Endodermal cell (in vitro differentiated cells): ENCODE measurements at regions not wholly inside any gene's neighbourhood (a gene's known extent, or its start where the extent isn't known, plus 50 kb on each side); places are given as distances from the start of the nearest gene placed in this dataset.

Source experiments
- DNase-seq: peaks from one replicate; pipeline ENCODE4 v3.0.0-alpha.2; 2017
- H3K27ac ChIP-seq: 2 replicates; pipeline ENCODE4 v1.5.1; 2013; ENCODE audit warnings: mild to moderate bottlenecking, low read depth, low read length, moderate library complexity
- H3K27me3 ChIP-seq: 2 replicates; pipeline ENCODE4 v1.6.1; 2013; ENCODE audit warnings: mild to moderate bottlenecking, low read length, moderate library complexity; ENCODE audit not compliant: insufficient read depth, control insufficient read depth, poor library complexity, severe bottlenecking
- H3K36me3 ChIP-seq: 2 replicates; pipeline ENCODE4 v1.7.0; 2013; ENCODE audit warnings: mild to moderate bottlenecking, low read length, moderate library complexity; ENCODE audit not compliant: control insufficient read depth, insufficient read depth
- H3K4me1 ChIP-seq: one replicate; pipeline ENCODE4 v1.7.0; 2013; ENCODE audit warnings: low read length; ENCODE audit not compliant: control insufficient read depth, insufficient read depth
- H3K4me3 ChIP-seq: 2 replicates; pipeline ENCODE4 v1.5.1; 2013; ENCODE audit warnings: mild to moderate bottlenecking, low read length, moderate library complexity
- H3K9ac ChIP-seq: 2 replicates; pipeline ENCODE4 v1.6.1; 2013; ENCODE audit warnings: mild to moderate bottlenecking, low read length, moderate library complexity; ENCODE audit not compliant: poor library complexity, severe bottlenecking; ENCODE audit errors: extremely low read depth
- H3K9me3 ChIP-seq: 2 replicates; pipeline ENCODE4 v1.6.1; 2013; ENCODE audit warnings: mild to moderate bottlenecking, low read length, moderate library complexity; ENCODE audit not compliant: control insufficient read depth
- H3K27ac Mint-ChIP-seq: 2 replicates; pipeline ENCODE4 v1.8.0; 2020; ENCODE audit warnings: mixed read lengths
- H3K27me3 Mint-ChIP-seq: 2 replicates; pipeline ENCODE4 v1.8.0; 2021; ENCODE audit warnings: mild to moderate bottlenecking, mixed read lengths; ENCODE audit not compliant: insufficient read depth
- H3K36me3 Mint-ChIP-seq: 2 replicates; pipeline ENCODE4 v1.8.0; 2020; ENCODE audit warnings: low read depth, mixed read lengths
- H3K4me1 Mint-ChIP-seq: 2 replicates; pipeline ENCODE4 v1.8.0; 2020; ENCODE audit warnings: mixed read lengths
- H3K4me3 Mint-ChIP-seq: 2 replicates; pipeline ENCODE4 v1.8.0; 2020; ENCODE audit warnings: mild to moderate bottlenecking, moderate library complexity, mixed read lengths
- H3K9me3 Mint-ChIP-seq: 2 replicates; pipeline ENCODE4 v1.8.0; 2020; ENCODE audit warnings: mild to moderate bottlenecking, mixed read lengths
- WGBS, 2 experiments: methylation state at CpG; one replicate each; pipeline versions ENCODE4 v1.1.5 to v1.1.7; 2013; ENCODE audit warnings: missing lambda C conversion rate in 2 of 2, mixed read lengths in 1 of 2; ENCODE audit not compliant: insufficient coverage in 1 of 2, insufficient read length in 1 of 2; 5-methylcytosine and 5-hydroxymethylcytosine counted together
- TF ChIP-seq, protein P1 (sequence below): fragments of 200-600 bp; sonication (generic); conservative IDR thresholded peaks from 2 replicates; pipeline ENCODE4 v1.5.0; 2021; ENCODE audit warnings: antibody characterized with exemption, mild to moderate bottlenecking

GRCh38 chrX:150028692-150029091, 90.4 kb upstream of the EOLA2 start:
- Histone ChIP-seq H3K4me3 (no peak overlapping the region), H3K4me1 (no peaks in the 10 kb centered on the region), H3K9me3 (no peaks in the 10 kb centered on the region), H3K27me3 (no peaks in the 10 kb centered on the region), H3K27ac (no peak overlapping the region), H3K9ac (no peak overlapping the region), H3K36me3 (no peaks in the 10 kb centered on the region)
- Mint-ChIP-seq H3K9me3 (peaks cover 39% of the 10 kb centered on the region), H3K36me3 (peaks cover 3% of the 10 kb centered on the region), H3K27ac (no peak overlapping the region), H3K27me3 (peaks cover 3% of the 10 kb centered on the region), H3K4me1 (no peaks in the 10 kb centered on the region), H3K4me3 (no peak overlapping the region)
- TF ChIP-seq, protein P1, sequence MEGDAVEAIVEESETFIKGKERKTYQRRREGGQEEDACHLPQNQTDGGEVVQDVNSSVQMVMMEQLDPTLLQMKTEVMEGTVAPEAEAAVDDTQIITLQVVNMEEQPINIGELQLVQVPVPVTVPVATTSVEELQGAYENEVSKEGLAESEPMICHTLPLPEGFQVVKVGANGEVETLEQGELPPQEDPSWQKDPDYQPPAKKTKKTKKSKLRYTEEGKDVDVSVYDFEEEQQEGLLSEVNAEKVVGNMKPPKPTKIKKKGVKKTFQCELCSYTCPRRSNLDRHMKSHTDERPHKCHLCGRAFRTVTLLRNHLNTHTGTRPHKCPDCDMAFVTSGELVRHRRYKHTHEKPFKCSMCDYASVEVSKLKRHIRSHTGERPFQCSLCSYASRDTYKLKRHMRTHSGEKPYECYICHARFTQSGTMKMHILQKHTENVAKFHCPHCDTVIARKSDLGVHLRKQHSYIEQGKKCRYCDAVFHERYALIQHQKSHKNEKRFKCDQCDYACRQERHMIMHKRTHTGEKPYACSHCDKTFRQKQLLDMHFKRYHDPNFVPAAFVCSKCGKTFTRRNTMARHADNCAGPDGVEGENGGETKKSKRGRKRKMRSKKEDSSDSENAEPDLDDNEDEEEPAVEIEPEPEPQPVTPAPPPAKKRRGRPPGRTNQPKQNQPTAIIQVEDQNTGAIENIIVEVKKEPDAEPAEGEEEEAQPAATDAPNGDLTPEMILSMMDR, result no peak
- 100% methylated on average over 1 of the region's 1 CpG; no CpG with 5 or more reads in 1 of the 2 experiments for WGBS, 2 experiments
- DNase-seq, result no peak

DNA sequence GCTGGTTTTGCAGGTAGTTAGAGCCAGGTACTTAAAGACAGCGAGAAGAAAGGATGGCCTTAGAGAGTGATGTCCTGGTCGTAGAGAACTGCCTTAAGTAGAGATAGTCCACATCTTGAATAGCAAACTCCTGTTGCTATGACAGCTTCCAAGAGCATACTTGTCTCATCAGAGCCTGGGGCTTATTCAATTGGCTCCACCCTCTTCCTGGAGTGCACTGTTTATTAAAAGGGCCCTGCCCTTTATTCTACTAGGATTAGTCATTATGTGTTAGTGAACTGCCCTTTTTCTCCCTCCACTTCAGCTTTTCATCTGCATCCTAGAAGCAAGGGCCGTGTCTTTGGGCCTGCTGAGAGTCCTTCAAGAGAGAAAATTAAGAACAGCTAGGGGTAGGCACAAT, 94.5 kb upstream of the EOLA2 start:
- Mint-ChIP-seq H3K9me3 (peaks cover 61% of the 10 kb centered on the region), H3K27ac (no peak overlapping the region), H3K4me3 (no peak overlapping the region), H3K27me3 (peaks cover 3% of the 10 kb centered on the region), H3K4me1 (no peaks in the 10 kb centered on the region), H3K36me3 (no peaks in the 10 kb centered on the region)
- Histone ChIP-seq H3K27me3 (no peaks in the 10 kb centered on the region), H3K27ac (no peak overlapping the region), H3K4me3 (no peak overlapping the region), H3K9ac (no peak overlapping the region), H3K9me3 (no peaks in the 10 kb centered on the region), H3K36me3 (no peaks in the 10 kb centered on the region), H3K4me1 (no peaks in the 10 kb centered on the region)
- DNase-seq, result no peak
- 76 to 83% methylated on average over 2 to 3 of the region's 3 CpGs for WGBS, 2 experiments
- TF ChIP-seq, protein P1, result no peak

GRCh38 chrX:150034788-150035187, 96.5 kb upstream of the EOLA2 start:
- Mint-ChIP-seq H3K36me3 (no peaks in the 10 kb centered on the region), H3K27ac (no peak overlapping the region), H3K4me1 (no peaks in the 10 kb centered on the region), H3K9me3 (peaks cover 61% of the 10 kb centered on the region), H3K4me3 (no peak overlapping the region), H3K27me3 (peaks cover 3% of the 10 kb centered on the region)
- TF ChIP-seq, protein P1, result no peak
- Histone ChIP-seq H3K27ac (no peak overlapping the region), H3K4me1 (no peaks in the 10 kb centered on the region), H3K9me3 (no peaks in the 10 kb centered on the region), H3K9ac (no peak overlapping the region), H3K36me3 (no peaks in the 10 kb centered on the region), H3K4me3 (no peak overlapping the region), H3K27me3 (no peaks in the 10 kb centered on the region)
- WGBS, 2 experiments, result 100% methylated on average over 1 of the region's 2 CpGs; no CpG with 5 or more reads in 1 of the 2 experiments
- DNase-seq, result no peak
